Stimulated activated CD8-positive, alpha-beta memory T cell treated with anti-CD3 and anti-CD28 coated beads, Interleukin-2, amount 100 ng/mL, for 48 hours (primary cell): ENCODE measurements at regions not wholly inside any gene's neighbourhood (a gene's known extent, or its start where the extent isn't known, plus 50 kb on each side); places are given as distances from the start of the nearest gene placed in this dataset.

Source experiments
- DNase-seq, 2 donors: peaks; one replicate each; pipeline ENCODE4 v3.0.0-alpha.2; 2020; ENCODE audit warnings: low read depth in 2 of 2

GRCh38 chr9:80013891-80014290 lies 442.1 kb downstream of the TLE4 start:
- no peak for DNase-seq

GRCh38 chr9:80012557-80013330 lies 441.0 kb downstream of the TLE4 start:
- DNase-seq = no peak

GRCh38 chr9:80009204-80009603 lies 437.4 kb downstream of the TLE4 start:
- no peak for DNase-seq

- no peak for DNase-seq
Observed at GRCh38 chr9:80004714-80005113, 432.9 kb downstream of the TLE4 start.

- no peak for DNase-seq
Observed at GRCh38 chr9:79990536-79990935, 418.8 kb downstream of the TLE4 start.

- DNase-seq = no peak
Observed at GRCh38 chr9:79989079-79989478, 417.3 kb downstream of the TLE4 start.

GRCh38 chr9:79988126-79988525 lies 416.4 kb downstream of the TLE4 start:
- DNase-seq = no peak

GRCh38 chr9:79986437-79986836 lies 414.7 kb downstream of the TLE4 start:
- DNase-seq = no peak

GRCh38 chr9:79985772-79986171 lies 414.0 kb downstream of the TLE4 start:
- DNase-seq = no peak

- no peak for DNase-seq
Observed at GRCh38 chr9:79985264-79985663, 413.5 kb downstream of the TLE4 start.

- DNase-seq = no peak
Observed at GRCh38 chr9:79984429-79985067, 412.8 kb downstream of the TLE4 start.

GRCh38 chr9:79980432-79980831 lies 408.7 kb downstream of the TLE4 start:
- no peak for DNase-seq

GRCh38 chr9:79977510-79978197 lies 405.9 kb downstream of the TLE4 start:
- DNase-seq = no peak

- DNase-seq = no peak
Observed at GRCh38 chr9:79977074-79977435, 405.3 kb downstream of the TLE4 start.

GRCh38 chr9:79976257-79977073 lies 404.7 kb downstream of the TLE4 start:
- no peak for DNase-seq

GRCh38 chr9:79975621-79976256 lies 404.0 kb downstream of the TLE4 start:
- no peak for DNase-seq

GRCh38 chr9:79974806-79975422 lies 403.1 kb downstream of the TLE4 start:
- no peak for DNase-seq

GRCh38 chr9:79973627-79974026 lies 401.9 kb downstream of the TLE4 start:
- DNase-seq = no peak

- no peak for DNase-seq
Observed at GRCh38 chr9:79970146-79970425, 398.3 kb downstream of the TLE4 start.

- DNase-seq = no peak
Observed at GRCh38 chr9:79969393-79970145, 397.8 kb downstream of the TLE4 start.

- DNase-seq = no peak
Observed at GRCh38 chr9:79968533-79968932, 396.8 kb downstream of the TLE4 start.
